Body of pancreas (tissue), 4 donors: ENCODE measurements at regions not wholly inside any gene's neighbourhood (a gene's known extent, or its start where the extent isn't known, plus 50 kb on each side); places are given as distances from the start of the nearest gene placed in this dataset.

Source experiments
- POLR2A ChIP-seq, 3 donors: fragments of 450-650 bp; IDR thresholded peaks; one replicate each; pipeline ENCODE4 v1.6.1; 2016; ENCODE audit warnings: antibody characterized with exemption in 3 of 3, mild to moderate bottlenecking in 2 of 3
- TF ChIP-seq, protein P1 (sequence below), 7 experiments: fragments of 450-650 bp in 4 of 7; fragments of 200-600 bp in 3 of 7; sonication (generic) in 3 of 7; IDR thresholded peaks; one replicate each; pipeline ENCODE4 v1.5.1; 2016 to 2019; ENCODE audit warnings: antibody characterized with exemption in 7 of 7

DNA sequence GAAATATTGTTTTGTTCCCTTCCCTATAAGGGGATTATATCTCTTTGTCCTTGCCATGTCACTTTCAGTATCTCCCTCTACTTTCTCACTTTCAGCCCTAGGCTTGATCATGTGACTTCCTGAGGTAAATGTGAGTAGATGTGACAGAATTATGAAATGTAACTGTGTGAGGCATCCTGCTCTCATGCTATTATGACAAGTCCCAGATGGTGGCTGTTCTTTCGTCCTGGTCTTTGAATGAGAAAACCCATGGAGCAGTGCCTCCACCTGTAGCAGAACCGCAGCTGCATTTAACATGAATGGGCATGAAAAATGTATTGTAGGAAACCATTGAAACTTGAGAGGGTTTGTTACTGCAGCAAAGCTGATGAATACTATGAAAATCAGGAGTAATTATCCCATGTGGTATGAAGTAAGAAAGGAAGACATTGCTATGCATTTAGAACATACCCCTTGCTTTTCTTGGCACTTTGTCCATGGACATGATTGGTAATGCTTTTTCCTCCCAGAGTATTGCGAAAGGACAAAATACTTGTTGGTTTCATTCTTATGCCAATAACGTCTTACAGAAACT, 202.2 kb upstream of the GPRIN3 start:
- TF ChIP-seq, protein P1, sequence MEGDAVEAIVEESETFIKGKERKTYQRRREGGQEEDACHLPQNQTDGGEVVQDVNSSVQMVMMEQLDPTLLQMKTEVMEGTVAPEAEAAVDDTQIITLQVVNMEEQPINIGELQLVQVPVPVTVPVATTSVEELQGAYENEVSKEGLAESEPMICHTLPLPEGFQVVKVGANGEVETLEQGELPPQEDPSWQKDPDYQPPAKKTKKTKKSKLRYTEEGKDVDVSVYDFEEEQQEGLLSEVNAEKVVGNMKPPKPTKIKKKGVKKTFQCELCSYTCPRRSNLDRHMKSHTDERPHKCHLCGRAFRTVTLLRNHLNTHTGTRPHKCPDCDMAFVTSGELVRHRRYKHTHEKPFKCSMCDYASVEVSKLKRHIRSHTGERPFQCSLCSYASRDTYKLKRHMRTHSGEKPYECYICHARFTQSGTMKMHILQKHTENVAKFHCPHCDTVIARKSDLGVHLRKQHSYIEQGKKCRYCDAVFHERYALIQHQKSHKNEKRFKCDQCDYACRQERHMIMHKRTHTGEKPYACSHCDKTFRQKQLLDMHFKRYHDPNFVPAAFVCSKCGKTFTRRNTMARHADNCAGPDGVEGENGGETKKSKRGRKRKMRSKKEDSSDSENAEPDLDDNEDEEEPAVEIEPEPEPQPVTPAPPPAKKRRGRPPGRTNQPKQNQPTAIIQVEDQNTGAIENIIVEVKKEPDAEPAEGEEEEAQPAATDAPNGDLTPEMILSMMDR (IDR thresholded peaks at IDR 0.05) = no peak
- TF ChIP-seq POLR2A (IDR thresholded peaks at IDR 0.05) = no peak
